Kidney (tissue), 13 donors: ENCODE measurements at regions not wholly inside any gene's neighbourhood (a gene's known extent, or its start where the extent isn't known, plus 50 kb on each side); places are given as distances from the start of the nearest gene placed in this dataset.

Experiments
- DNase-seq, 5 donors: peaks; one replicate each; pipeline ENCODE4 v3.0.0-alpha.2; 2013 to 2020
- FAIRE-seq: peaks from 2 replicates; lab custom pipeline; 2012; peaks lifted over from hg19 to GRCh38; lab: Jason Lieb, UNC
- H3K27ac ChIP-seq, 2 donors: one replicate each; pipeline ENCODE4 v1.7.0; 2013; ENCODE audit warnings: low read depth in 2 of 2, low read length in 2 of 2, inconsistent platforms in 1 of 2
- H3K27me3 ChIP-seq: one replicate; pipeline ENCODE4 v1.7.1; 2013; ENCODE audit warnings: low read length, inconsistent platforms; ENCODE audit not compliant: control insufficient read depth, insufficient read depth
- H3K36me3 ChIP-seq, 3 donors: one replicate each; pipeline versions ENCODE4 v1.7.0 to v1.7.1; 2013; ENCODE audit warnings: low read length in 3 of 3, control low read depth in 1 of 3, inconsistent platforms in 1 of 3; ENCODE audit not compliant: insufficient read depth in 3 of 3, control insufficient read depth in 2 of 3
- H3K4me1 ChIP-seq, 3 donors: one replicate each; pipeline versions ENCODE4 v1.7.0 to v1.7.1; 2013; ENCODE audit warnings: low read length in 3 of 3, inconsistent platforms in 1 of 3, low read depth in 1 of 3; ENCODE audit not compliant: control insufficient read depth in 2 of 3, insufficient read depth in 2 of 3
- H3K4me3 ChIP-seq, 3 donors: one replicate each; pipeline versions ENCODE4 v1.7.0 to v1.8.1; 2013; ENCODE audit warnings: low read length in 3 of 3, control low read depth in 1 of 3, inconsistent platforms in 1 of 3
- H3K9ac ChIP-seq, 3 donors: one replicate each; pipeline versions ENCODE4 v1.7.0 to v1.7.1; 2013; ENCODE audit warnings: low read length in 3 of 3, control low read depth in 1 of 3, inconsistent platforms in 1 of 3
- H3K9me3 ChIP-seq, 3 donors: one replicate each; pipeline versions ENCODE4 v1.7.0 to v1.7.1; 2013; ENCODE audit warnings: low read length in 3 of 3, control low read depth in 1 of 3, inconsistent platforms in 1 of 3; ENCODE audit not compliant: control insufficient read depth in 2 of 3, insufficient read depth in 1 of 3
- CTCF ChIP-seq: IDR thresholded peaks from 3 replicates; pipeline ENCODE4 v1.5.1; 2012; ENCODE audit warnings: mild to moderate bottlenecking, moderate library complexity, borderline replicate concordance; ENCODE audit not compliant: insufficient read depth; ENCODE audit errors: extremely low read depth
- intact Hi-C: fragments of 100-400 bp; cut with DNase I; formaldehyde crosslinking; loops from one replicate; pipeline ENCODE4 v1.11.1; 2022
- donor health status: control.
- donor health status: control.
- donor health status: control.
- donor health status: control.
- donor health status: control.
- donor health status: DM: yes; HTN: yes; CAD: no.
- donor health status: Normal renal cell carcinoma (clear cell type).

GRCh38 chr21:27156666-27157065, 189.8 kb upstream of the ADAMTS5 start:
- no peak overlapping the region for H3K27ac ChIP-seq
- H3K27me3 ChIP-seq = no peaks in the 10 kb centered on the region
- intact Hi-C loops = no loop called here
- TF ChIP-seq CTCF = no peak
- no peak overlapping the region for H3K9ac ChIP-seq
- H3K4me3 ChIP-seq = no peak overlapping the region
- H3K9me3 ChIP-seq = no peaks in the 10 kb centered on the region
- H3K4me1 ChIP-seq = no peaks in the 10 kb centered on the region
- no peak for FAIRE-seq
- no peak for DNase-seq
- no peaks in the 10 kb centered on the region for H3K36me3 ChIP-seq

GRCh38 chr21:27155130-27155500, 188.2 kb upstream of the ADAMTS5 start:
- TF ChIP-seq CTCF = no peak
- FAIRE-seq = no peak

GRCh38 chr21:27154451-27155129, 187.7 kb upstream of the ADAMTS5 start:
- H3K36me3 ChIP-seq = no peaks in the 10 kb centered on the region
- H3K4me3 ChIP-seq = no peak overlapping the region
- DNase-seq (no peak), FAIRE-seq (no peak)
- H3K9me3 ChIP-seq = no peaks in the 10 kb centered on the region
- H3K4me1 ChIP-seq = no peaks in the 10 kb centered on the region
- intact Hi-C loops = no loop called here
- H3K9ac ChIP-seq = no peak overlapping the region
- H3K27me3 ChIP-seq = no peaks in the 10 kb centered on the region
- no peak overlapping the region for H3K27ac ChIP-seq
- no peak for TF ChIP-seq CTCF

More at GRCh38 chr21:27155130-27155500, 188.2 kb upstream of the ADAMTS5 start:
- no peak overlapping the region for H3K9ac ChIP-seq
- intact Hi-C loops = no loop called here
- no peak for DNase-seq
- H3K27me3 ChIP-seq = no peaks in the 10 kb centered on the region
- H3K36me3 ChIP-seq = no peaks in the 10 kb centered on the region
- no peak overlapping the region for H3K27ac ChIP-seq
- no peaks in the 10 kb centered on the region for H3K4me1 ChIP-seq
- H3K4me3 ChIP-seq = no peak overlapping the region
- no peaks in the 10 kb centered on the region for H3K9me3 ChIP-seq

- DNase-seq = no peak
- Histone ChIP-seq H3K9me3 (no peaks in the 10 kb centered on the region), H3K27ac (no peak overlapping the region), H3K36me3 (no peaks in the 10 kb centered on the region), H3K4me3 (no peak overlapping the region), H3K9ac (no peak overlapping the region), H3K27me3 (no peaks in the 10 kb centered on the region), H3K4me1 (no peaks in the 10 kb centered on the region)
- intact Hi-C loops = no loop called here
- no peak for FAIRE-seq
- TF ChIP-seq CTCF = no peak
These were observed 186.1 kb upstream of the ADAMTS5 start for GRCh38 chr21:27152996-27153395.
